Natural killer cell (primary cell): ENCODE measurements at regions not wholly inside any gene's neighbourhood (a gene's known extent, or its start where the extent isn't known, plus 50 kb on each side); places are given as distances from the start of the nearest gene placed in this dataset.

Experiments used
- ATAC-seq, 3 donors: fragments of 150-1000 bp in 2 of 3; fragments of 200-7000 bp in 1 of 3; cut with Tn5 transposase; 1 replicate in 1 of 3; 2 replicates in 2 of 3; pipeline ENCODE4 v1.10.0; 2021; ENCODE audit warnings: mild to moderate bottlenecking in 2 of 3, moderate library complexity in 2 of 3
- DNase-seq, 2 donors: peaks; one replicate each; pipeline versions ENCODE4 v3.0.0 to v3.0.0-alpha.2; 2013 to 2021; ENCODE audit warnings: mixed read lengths in 1 of 2
- H3K27ac ChIP-seq: one replicate; pipeline ENCODE4 v1.5.1; 2013; ENCODE audit warnings: mild to moderate bottlenecking, low read length
- H3K27me3 ChIP-seq: one replicate; pipeline ENCODE4 v1.6.1; 2013; ENCODE audit warnings: low read length; ENCODE audit not compliant: control insufficient read depth, insufficient read depth
- H3K36me3 ChIP-seq: one replicate; pipeline ENCODE4 v1.6.1; 2013; ENCODE audit warnings: low read length; ENCODE audit not compliant: control insufficient read depth, insufficient read depth
- H3K4me1 ChIP-seq: one replicate; pipeline ENCODE4 v1.6.1; 2013; ENCODE audit warnings: low read length; ENCODE audit not compliant: control insufficient read depth, insufficient read depth
- H3K4me3 ChIP-seq: one replicate; pipeline ENCODE4 v1.5.1; 2013; ENCODE audit warnings: low read length
- H3K9me3 ChIP-seq: one replicate; pipeline ENCODE4 v1.6.1; 2013; ENCODE audit warnings: low read length; ENCODE audit not compliant: control insufficient read depth, insufficient read depth
- H3K27ac Mint-ChIP-seq, 2 donors: one replicate each; pipeline ENCODE4 v1.8.0; 2022; ENCODE audit warnings: mild to moderate bottlenecking in 2 of 2, mixed read lengths in 2 of 2, moderate library complexity in 1 of 2
- H3K27me3 Mint-ChIP-seq, 2 donors: one replicate each; pipeline ENCODE4 v1.8.0; 2022; ENCODE audit warnings: low read depth in 2 of 2, mixed read lengths in 2 of 2
- H3K36me3 Mint-ChIP-seq: one replicate; pipeline ENCODE4 v1.8.0; 2022; ENCODE audit warnings: mixed read lengths
- H3K4me1 Mint-ChIP-seq, 2 donors: one replicate each; pipeline ENCODE4 v1.8.0; 2022; ENCODE audit warnings: mixed read lengths in 2 of 2
- H3K4me3 Mint-ChIP-seq: one replicate; pipeline ENCODE4 v1.8.0; 2022; ENCODE audit warnings: mild to moderate bottlenecking, moderate library complexity, mixed read lengths
- H3K9me3 Mint-ChIP-seq, 2 donors: one replicate each; pipeline ENCODE4 v1.8.0; 2022; ENCODE audit warnings: mixed read lengths in 2 of 2
- CTCF ChIP-seq: fragments of 200-600 bp; IDR thresholded peaks from one replicate; pipeline ENCODE4 v1.8.0; 2022; ENCODE audit warnings: antibody characterized with exemption
- WGBS: methylation state at CpG from one replicate; pipeline ENCODE4 v1.1.7; 2013; ENCODE audit warnings: missing lambda C conversion rate; ENCODE audit not compliant: insufficient coverage; 5-methylcytosine and 5-hydroxymethylcytosine counted together
- intact Hi-C: fragments of 100-400 bp; cut with micrococcal nuclease; formaldehyde crosslinking; loops from one replicate; pipeline ENCODE4 v1.14.2; 2022

GRCh38 chr17:77540531-77540930 is 399.8 kb downstream of the SEC14L1 start:
- intact Hi-C loops: no loop called here
- Mint-ChIP-seq H3K4me3 (no peak overlapping the region), H3K4me1 (peaks cover 0 to 4% of the 10 kb centered on the region in 2 donors), H3K27ac (no peak overlapping the region), H3K9me3 (no peaks in the 10 kb centered on the region), H3K27me3 (peaks cover 20 to 27% of the 10 kb centered on the region in 2 donors), H3K36me3 (no peaks in the 10 kb centered on the region)
- H3K4me1 ChIP-seq: peaks cover 1% of the 10 kb centered on the region
- ATAC-seq: no peak
- 85% methylated on average over 11 of the region's 11 CpGs for whole genome bisulfite sequencing
- no peaks in the 10 kb centered on the region for H3K36me3 ChIP-seq
- H3K27me3 ChIP-seq: no peaks in the 10 kb centered on the region
- DNase-seq: no peak
- H3K27ac ChIP-seq: no peak overlapping the region
- no peak overlapping the region for H3K4me3 ChIP-seq
- no peak for TF ChIP-seq CTCF
- H3K9me3 ChIP-seq: no peaks in the 10 kb centered on the region

DNA sequence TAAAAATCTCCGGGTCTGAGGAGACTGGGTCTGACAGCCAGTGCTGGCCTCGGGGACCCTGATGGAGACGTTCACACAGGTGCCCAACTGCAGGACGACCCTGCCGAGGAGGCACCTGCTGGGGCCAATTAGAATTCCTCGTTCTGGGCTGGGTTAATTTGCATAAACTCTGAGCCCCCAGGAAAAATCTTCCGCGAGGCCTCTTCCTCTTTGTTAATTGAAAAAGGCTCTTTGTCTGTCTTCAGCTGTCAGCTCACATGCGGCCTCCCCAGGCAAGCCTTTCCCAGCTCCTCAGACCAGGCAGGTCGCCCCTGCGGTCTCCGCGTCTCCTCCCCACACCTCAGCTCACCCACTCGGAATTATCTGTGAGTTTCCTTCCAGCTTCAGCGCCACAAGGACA is 400.2 kb downstream of the SEC14L1 start:
- intact Hi-C loops: no loop called here
- WGBS: 76% methylated on average over 15 of the region's 15 CpGs
- Mint-ChIP-seq H3K9me3 (no peaks in the 10 kb centered on the region), H3K27ac (no peak overlapping the region), H3K4me1 (peaks cover 0 to 4% of the 10 kb centered on the region in 2 donors), H3K27me3 (peaks cover 23 to 27% of the 10 kb centered on the region in 2 donors), H3K4me3 (no peak overlapping the region), H3K36me3 (no peaks in the 10 kb centered on the region)
- ATAC-seq: no peak
- no peak for TF ChIP-seq CTCF
- DNase-seq: no peak
- Histone ChIP-seq H3K4me1 (no peaks in the 10 kb centered on the region), H3K36me3 (no peaks in the 10 kb centered on the region), H3K9me3 (no peaks in the 10 kb centered on the region), H3K27me3 (no peaks in the 10 kb centered on the region), H3K27ac (no peak overlapping the region), H3K4me3 (no peak overlapping the region)

DNA sequence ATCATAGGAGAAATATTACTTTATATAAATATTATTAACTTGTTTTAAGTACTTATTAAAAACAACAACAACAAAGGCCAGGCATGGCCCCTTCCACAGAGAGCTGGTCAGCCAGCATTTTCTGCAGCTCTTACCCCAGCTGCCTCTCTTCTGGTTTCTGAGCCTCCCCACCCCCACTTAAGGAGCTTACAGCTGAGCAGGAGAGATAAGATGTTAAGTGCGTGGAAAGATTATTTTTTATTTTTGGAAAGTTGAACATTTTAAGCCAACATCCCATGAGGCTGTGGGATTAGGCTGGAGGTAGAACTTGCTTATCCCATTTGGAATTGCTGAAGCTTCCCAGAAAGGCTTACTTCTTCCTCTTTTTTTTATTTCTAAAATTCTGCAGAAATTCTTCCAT is 401.2 kb downstream of the SEC14L1 start:
- DNase-seq (no peak), ATAC-seq (no peak)
- Histone ChIP-seq H3K36me3 (no peaks in the 10 kb centered on the region), H3K4me1 (no peaks in the 10 kb centered on the region), H3K4me3 (no peak overlapping the region), H3K27me3 (no peaks in the 10 kb centered on the region), H3K27ac (no peak overlapping the region), H3K9me3 (no peaks in the 10 kb centered on the region)
- H3K9me3 Mint-ChIP-seq: no peaks in the 10 kb centered on the region
- peaks cover 23 to 27% of the 10 kb centered on the region in 2 donors for H3K27me3 Mint-ChIP-seq
- peaks cover 0 to 4% of the 10 kb centered on the region in 2 donors for H3K4me1 Mint-ChIP-seq
- H3K27ac Mint-ChIP-seq: no peak overlapping the region
- intact Hi-C loops: loop anchor here (1.0 kb wide), 1 partner anchor 472 kb away; no protein-coding TSS in a partner anchor
- no peaks in the 10 kb centered on the region for H3K36me3 Mint-ChIP-seq
- H3K4me3 Mint-ChIP-seq: no peak overlapping the region
- WGBS: no CpG with 5 or more reads among the region's 1 CpG
- TF ChIP-seq CTCF: no peak
